KOPT-K1 (cell line): ENCODE measurements at regions not wholly inside any gene's neighbourhood (a gene's known extent, or its start where the extent isn't known, plus 50 kb on each side); places are given as distances from the start of the nearest gene placed in this dataset.

Experiments used
- H3K27ac ChIP-seq: fragments of 200-600 bp; sonication (generic); 2 replicates; pipeline ENCODE4 v1.5.1; 2016; ENCODE audit warnings: antibody characterized with exemption, mild to moderate bottlenecking, low read depth, low read length; ENCODE audit not compliant: poor library complexity, severe bottlenecking
- H3K36me3 ChIP-seq: fragments of 200-600 bp; sonication (generic); 2 replicates; pipeline ENCODE4 v1.5.1; 2017; ENCODE audit warnings: antibody characterized with exemption, mild to moderate bottlenecking, low read length, moderate library complexity; ENCODE audit not compliant: insufficient read depth
- H3K9me3 ChIP-seq: fragments of 200-600 bp; sonication (generic); 2 replicates; pipeline ENCODE4 v1.5.1; 2017; ENCODE audit warnings: antibody characterized with exemption, low read length, mild to moderate bottlenecking; ENCODE audit not compliant: insufficient read depth, poor library complexity, severe bottlenecking

- H3K27ac ChIP-seq, result no peak overlapping the region
- no peaks in the 10 kb centered on the region for H3K9me3 ChIP-seq
- H3K36me3 ChIP-seq, result no peaks in the 10 kb centered on the region
Observed at GRCh38 chr5:123800640-123801039, 288.7 kb downstream of the CSNK1G3 start.

- no peaks in the 10 kb centered on the region for H3K36me3 ChIP-seq
- H3K9me3 ChIP-seq, result no peaks in the 10 kb centered on the region
- H3K27ac ChIP-seq, result no peak overlapping the region
Observed at GRCh38 chr5:123795688-123796087, 283.7 kb downstream of the CSNK1G3 start.

- no peaks in the 10 kb centered on the region for H3K9me3 ChIP-seq
- H3K27ac ChIP-seq, result no peak overlapping the region
- H3K36me3 ChIP-seq, result no peaks in the 10 kb centered on the region
Observed at GRCh38 chr5:123790226-123790625, 278.2 kb downstream of the CSNK1G3 start.

- Histone ChIP-seq H3K27ac (no peak overlapping the region), H3K9me3 (no peaks in the 10 kb centered on the region), H3K36me3 (no peaks in the 10 kb centered on the region)
Observed at GRCh38 chr5:123787635-123788034, 275.7 kb downstream of the CSNK1G3 start.

- no peak overlapping the region for H3K27ac ChIP-seq
- H3K9me3 ChIP-seq, result no peaks in the 10 kb centered on the region
- H3K36me3 ChIP-seq, result no peaks in the 10 kb centered on the region
Observed at GRCh38 chr5:123787136-123787535, 275.2 kb downstream of the CSNK1G3 start.

GRCh38 chr5:123786411-123786810, 274.4 kb downstream of the CSNK1G3 start:
- Histone ChIP-seq H3K36me3 (no peaks in the 10 kb centered on the region), H3K27ac (no peak overlapping the region), H3K9me3 (no peaks in the 10 kb centered on the region)

GRCh38 chr5:123785162-123786071, 273.4 kb downstream of the CSNK1G3 start:
- Histone ChIP-seq H3K27ac (no peak overlapping the region), H3K36me3 (no peaks in the 10 kb centered on the region), H3K9me3 (no peaks in the 10 kb centered on the region)

- Histone ChIP-seq H3K36me3 (no peaks in the 10 kb centered on the region), H3K27ac (no peak overlapping the region), H3K9me3 (no peaks in the 10 kb centered on the region)
Observed at GRCh38 chr5:123783421-123783820, 271.4 kb downstream of the CSNK1G3 start.

- no peak overlapping the region for H3K27ac ChIP-seq
- H3K9me3 ChIP-seq, result no peaks in the 10 kb centered on the region
- no peaks in the 10 kb centered on the region for H3K36me3 ChIP-seq
Observed at GRCh38 chr5:123778641-123779040, 266.7 kb downstream of the CSNK1G3 start.

GRCh38 chr5:123776761-123777160, 264.8 kb downstream of the CSNK1G3 start:
- no peak overlapping the region for H3K27ac ChIP-seq
- H3K36me3 ChIP-seq, result no peaks in the 10 kb centered on the region
- no peaks in the 10 kb centered on the region for H3K9me3 ChIP-seq

- Histone ChIP-seq H3K27ac (no peak overlapping the region), H3K9me3 (no peaks in the 10 kb centered on the region), H3K36me3 (no peaks in the 10 kb centered on the region)
Observed at GRCh38 chr5:123771715-123772114, 259.7 kb downstream of the CSNK1G3 start.

- no peak overlapping the region for H3K27ac ChIP-seq
- H3K36me3 ChIP-seq, result no peaks in the 10 kb centered on the region
- no peaks in the 10 kb centered on the region for H3K9me3 ChIP-seq
Observed at GRCh38 chr5:123763201-123763600, 251.2 kb downstream of the CSNK1G3 start.

- Histone ChIP-seq H3K36me3 (no peaks in the 10 kb centered on the region), H3K9me3 (no peaks in the 10 kb centered on the region), H3K27ac (no peak overlapping the region)
Observed at GRCh38 chr5:123756816-123757215, 244.8 kb downstream of the CSNK1G3 start.

- H3K27ac ChIP-seq, result no peak overlapping the region
- H3K9me3 ChIP-seq, result no peaks in the 10 kb centered on the region
- no peaks in the 10 kb centered on the region for H3K36me3 ChIP-seq
Observed at GRCh38 chr5:123756318-123756665, 244.3 kb downstream of the CSNK1G3 start.

GRCh38 chr5:123755653-123756317, 243.8 kb downstream of the CSNK1G3 start:
- Histone ChIP-seq H3K9me3 (no peaks in the 10 kb centered on the region), H3K36me3 (no peaks in the 10 kb centered on the region), H3K27ac (no peak overlapping the region)

- no peak overlapping the region for H3K27ac ChIP-seq
- H3K36me3 ChIP-seq, result no peaks in the 10 kb centered on the region
- no peaks in the 10 kb centered on the region for H3K9me3 ChIP-seq
Observed at GRCh38 chr5:123754908-123755307, 242.9 kb downstream of the CSNK1G3 start.
